ENCODE measurements at regions not wholly inside any gene's neighbourhood (a gene's known extent, or its start where the extent isn't known, plus 50 kb on each side); places are given as distances from the start of the nearest gene placed in this dataset.

- DNase-seq = no peak
Measured at GRCh38 chr2:154587739-154588138, 110.8 kb upstream of the KCNJ3 start.

- DNase-seq = no peak
Measured at GRCh38 chr2:154588838-154589237, 109.7 kb upstream of the KCNJ3 start.

- DNase-seq = no peak
Measured at GRCh38 chr2:154589514-154589913, 109.0 kb upstream of the KCNJ3 start.

- no peak for DNase-seq
Measured at GRCh38 chr2:154591294-154591820, 107.1 kb upstream of the KCNJ3 start.

- DNase-seq = no peak
Measured at GRCh38 chr2:154599189-154599588, 99.3 kb upstream of the KCNJ3 start.

- no peak for DNase-seq
Measured at GRCh38 chr2:154600927-154601494, 97.5 kb upstream of the KCNJ3 start.

GRCh38 chr2:154603682-154604081 is 94.8 kb upstream of the KCNJ3 start:
- DNase-seq = no peak

- DNase-seq = no peak
Measured at GRCh38 chr2:154608438-154608837, 90.1 kb upstream of the KCNJ3 start.

- no peak for DNase-seq
Measured at GRCh38 chr2:154614906-154615305, 83.6 kb upstream of the KCNJ3 start.

GRCh38 chr2:154616659-154617058 is 81.8 kb upstream of the KCNJ3 start:
- no peak for DNase-seq

- no peak for DNase-seq
Measured at GRCh38 chr2:154620471-154620870, 78.0 kb upstream of the KCNJ3 start.

GRCh38 chr2:154623819-154624218 is 74.7 kb upstream of the KCNJ3 start:
- DNase-seq = peak; percentile 49

GRCh38 chr2:154637456-154637855 is 61.0 kb upstream of the KCNJ3 start:
- DNase-seq = no peak

GRCh38 chr2:154638783-154639182 is 59.7 kb upstream of the KCNJ3 start:
- no peak for DNase-seq

GRCh38 chr2:154640000-154640399 is 58.5 kb upstream of the KCNJ3 start:
- DNase-seq = no peak
